Chondrocyte (in vitro differentiated cells): ENCODE measurements at regions not wholly inside any gene's neighbourhood (a gene's known extent, or its start where the extent isn't known, plus 50 kb on each side); places are given as distances from the start of the nearest gene placed in this dataset.
A peak's percentile ranks its signal among the peaks of the same experiment; 100 is the strongest.
"Not testable (repeated sequence)": the region's sequence is repeated elsewhere in the genome, so short reads cannot be mapped to it uniquely, and the experiment has no call there.

Source experiments
- DNase-seq: peaks from one replicate; pipeline ENCODE4 v3.0.0; 2021; ENCODE audit warnings: mixed read lengths, low spot score
- H3K27ac Mint-ChIP-seq: one replicate; pipeline ENCODE4 v1.8.0; 2021; ENCODE audit warnings: mild to moderate bottlenecking, moderate library complexity, mixed read lengths; ENCODE audit not compliant: unreplicated experiment
- H3K27me3 Mint-ChIP-seq: 2 replicates; pipeline ENCODE4 v1.8.0; 2021; ENCODE audit warnings: low read depth, mixed read lengths
- H3K36me3 Mint-ChIP-seq: 2 replicates; pipeline ENCODE4 v1.8.0; 2021; ENCODE audit warnings: low read depth, mixed read lengths
- H3K4me1 Mint-ChIP-seq: 2 replicates; pipeline ENCODE4 v1.8.0; 2021; ENCODE audit warnings: low read depth, mild to moderate bottlenecking, mixed read lengths
- H3K4me3 Mint-ChIP-seq: one replicate; pipeline ENCODE4 v1.8.0; 2021; ENCODE audit warnings: mild to moderate bottlenecking, moderate library complexity, mixed read lengths; ENCODE audit not compliant: unreplicated experiment
- H3K9me3 Mint-ChIP-seq: 2 replicates; pipeline ENCODE4 v1.8.0; 2021; ENCODE audit warnings: low read depth, mixed read lengths
- CTCF ChIP-seq: fragments of 200-600 bp; sonication (generic); IDR thresholded peaks from 2 replicates; pipeline ENCODE4 v1.5.0; 2021; ENCODE audit warnings: antibody characterized with exemption, mild to moderate bottlenecking, moderate library complexity

DNA sequence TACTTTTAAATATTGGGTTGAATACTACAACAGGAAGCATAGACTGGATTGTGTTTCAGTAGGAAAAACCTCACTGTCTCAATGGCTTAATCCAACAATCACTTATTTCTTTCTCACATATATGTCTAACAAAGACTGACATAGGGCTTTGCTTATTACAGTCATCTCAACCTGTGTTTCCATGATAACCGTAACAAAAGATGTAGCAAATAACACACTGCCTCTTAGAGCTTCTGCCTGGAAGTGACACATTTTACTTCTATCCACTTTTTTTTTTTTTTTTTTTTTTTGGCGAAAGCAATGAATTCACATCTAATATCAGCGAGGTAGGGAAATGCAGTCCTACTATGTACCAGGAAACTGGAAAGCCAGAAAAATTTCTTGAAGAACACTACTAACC, 204.9 kb upstream of the CDKN2B start:
- Mint-ChIP-seq H3K4me1 (peaks cover 83% of the 10 kb centered on the region), H3K27me3 (no peaks in the 10 kb centered on the region), H3K4me3 (no peak overlapping the region), H3K36me3 (no peaks in the 10 kb centered on the region), H3K27ac (peak overlapping the region; percentile 72), H3K9me3 (no peaks in the 10 kb centered on the region)
- peak; percentile 48 for TF ChIP-seq CTCF
- no peak for DNase-seq

- Mint-ChIP-seq H3K9me3 (no peaks in the 10 kb centered on the region), H3K27me3 (no peaks in the 10 kb centered on the region), H3K36me3 (no peaks in the 10 kb centered on the region), H3K27ac (peak overlapping the region; percentile 72), H3K4me3 (no peak overlapping the region), H3K4me1 (peaks cover 84% of the 10 kb centered on the region)
- no peak for TF ChIP-seq CTCF
- no peak for DNase-seq
These were observed 205.5 kb upstream of the CDKN2B start for GRCh38 chr9:22214497-22215031.

GRCh38 chr9:22215521-22215920, 206.4 kb upstream of the CDKN2B start:
- no peaks in the 10 kb centered on the region for H3K9me3 Mint-ChIP-seq
- TF ChIP-seq CTCF = no peak
- H3K4me1 Mint-ChIP-seq = peaks cover 82% of the 10 kb centered on the region
- H3K36me3 Mint-ChIP-seq = no peaks in the 10 kb centered on the region
- no peaks in the 10 kb centered on the region for H3K27me3 Mint-ChIP-seq
- H3K4me3 Mint-ChIP-seq = no peak overlapping the region
- no peak for DNase-seq
- H3K27ac Mint-ChIP-seq = no peak overlapping the region

- Mint-ChIP-seq H3K4me1 (peaks cover 70% of the 10 kb centered on the region), H3K9me3 (peaks cover 4% of the 10 kb centered on the region), H3K27me3 (no peaks in the 10 kb centered on the region), H3K4me3 (peak overlapping the region; percentile 31), H3K27ac (peak overlapping the region; percentile 78), H3K36me3 (peaks cover 4% of the 10 kb centered on the region)
- TF ChIP-seq CTCF = peak; percentile 73
- DNase-seq = no peak
These were observed 207.6 kb upstream of the CDKN2B start for GRCh38 chr9:22216730-22217172.

GRCh38 chr9:22217254-22217653, 208.1 kb upstream of the CDKN2B start:
- peaks cover 65% of the 10 kb centered on the region for H3K4me1 Mint-ChIP-seq

GRCh38 chr9:22225856-22226255, 216.8 kb upstream of the CDKN2B start:
- H3K4me3 Mint-ChIP-seq, H3K27me3 Mint-ChIP-seq, H3K27ac Mint-ChIP-seq, H3K4me1 Mint-ChIP-seq, DNase-seq: not testable (repeated sequence)
- Mint-ChIP-seq H3K36me3 (peaks cover 13% of the 10 kb centered on the region), H3K9me3 (peaks cover 28% of the 10 kb centered on the region)

More at GRCh38 chr9:22217254-22217653, 208.1 kb upstream of the CDKN2B start:
- Mint-ChIP-seq H3K9me3 (peaks cover 4% of the 10 kb centered on the region), H3K27me3 (no peaks in the 10 kb centered on the region), H3K27ac (peak overlapping the region; percentile 78), H3K36me3 (peaks cover 4% of the 10 kb centered on the region), H3K4me3 (peak overlapping the region; percentile 31)
- no peak for DNase-seq
- TF ChIP-seq CTCF = no peak
